ENCODE measurements at regions not wholly inside any gene's neighbourhood (a gene's known extent, or its start where the extent isn't known, plus 50 kb on each side); places are given as distances from the start of the nearest gene placed in this dataset.

DNA sequence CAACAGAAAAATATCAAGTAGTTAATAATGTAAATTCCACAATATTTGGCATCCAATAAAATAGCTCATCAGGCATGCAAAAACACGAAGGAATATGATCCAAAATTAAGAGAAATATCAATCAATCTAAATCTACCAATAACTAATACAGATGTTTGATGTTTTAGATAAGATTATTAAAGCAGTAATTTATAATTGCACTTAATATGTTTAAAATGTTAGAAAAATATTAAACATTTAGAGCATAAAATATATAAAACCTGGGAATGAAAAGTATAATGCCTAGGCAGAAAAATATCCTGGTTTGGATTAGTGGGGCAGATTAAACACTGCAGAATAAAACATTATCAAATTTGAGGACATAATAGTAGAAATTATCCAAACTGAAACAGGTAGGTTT lies 879.9 kb downstream of the FAM181B start:
- FAIRE-seq (no peak), DNase-seq (ENCODE audit: low read depth, low spot score) (no peak), ATAC-seq (no peak)
- ChIA-PET RAD21 (ENCODE audit: unreplicated experiment) (no interaction called here), POLR2A (no interaction called here), CTCF (no interaction called here), SMC1A (ENCODE audit: uncharacterized antibody, unreplicated experiment) (no interaction called here)
- no peaks in the 10 kb centered on the region for H4K20me1 ChIP-seq (ENCODE audit: control insufficient read depth, insufficient read depth)
- intact Hi-C loops (cut with micrococcal nuclease; ENCODE audit: unreplicated experiment) (no loop called here), in situ Hi-C loops (cut with MboI) (no loop called here)
- H3K36me3 ChIP-seq (ENCODE audit: control insufficient read depth in 2 of 2, insufficient read depth in 2 of 2, low read length in 1 of 2), result no peaks in the 10 kb centered on the region
- no peaks in the 10 kb centered on the region for H3K79me2 ChIP-seq (ENCODE audit: control insufficient read depth, insufficient read depth, low read length)
- no peaks in the 10 kb centered on the region for H3K9me3 ChIP-seq (replicated peaks; ENCODE audit: control insufficient read depth, insufficient read depth, low read length)
- no peak overlapping the region for H2AFZ ChIP-seq (ENCODE audit: control insufficient read depth, low read depth, low read length)
- no peak overlapping the region for H3K4me2 ChIP-seq (ENCODE audit: control insufficient read depth, insufficient read depth)
- H3K27ac ChIP-seq (ENCODE audit: control insufficient read depth, insufficient read depth), result no peak overlapping the region
- H3K4me1 ChIP-seq (ENCODE audit: control insufficient read depth, insufficient read depth, low read length), result no peaks in the 10 kb centered on the region
- TF ChIP-seq, protein P1, sequence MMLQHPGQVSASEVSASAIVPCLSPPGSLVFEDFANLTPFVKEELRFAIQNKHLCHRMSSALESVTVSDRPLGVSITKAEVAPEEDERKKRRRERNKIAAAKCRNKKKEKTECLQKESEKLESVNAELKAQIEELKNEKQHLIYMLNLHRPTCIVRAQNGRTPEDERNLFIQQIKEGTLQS (IDR thresholded peaks at IDR 0.05; ENCODE audit: borderline replicate concordance, extremely low read depth, low read depth, low read length), result no peak
- TF ChIP-seq PAX5 (IDR thresholded peaks at IDR 0.05; ENCODE audit: borderline replicate concordance, low read depth, low read length), result no peak
- no peak for TF ChIP-seq FOXK2 (IDR thresholded peaks at IDR 0.05)
- TF ChIP-seq TCF12 (IDR thresholded peaks at IDR 0.05; ENCODE audit: low read depth, low read length), result no peak
- TF ChIP-seq, protein P2, sequence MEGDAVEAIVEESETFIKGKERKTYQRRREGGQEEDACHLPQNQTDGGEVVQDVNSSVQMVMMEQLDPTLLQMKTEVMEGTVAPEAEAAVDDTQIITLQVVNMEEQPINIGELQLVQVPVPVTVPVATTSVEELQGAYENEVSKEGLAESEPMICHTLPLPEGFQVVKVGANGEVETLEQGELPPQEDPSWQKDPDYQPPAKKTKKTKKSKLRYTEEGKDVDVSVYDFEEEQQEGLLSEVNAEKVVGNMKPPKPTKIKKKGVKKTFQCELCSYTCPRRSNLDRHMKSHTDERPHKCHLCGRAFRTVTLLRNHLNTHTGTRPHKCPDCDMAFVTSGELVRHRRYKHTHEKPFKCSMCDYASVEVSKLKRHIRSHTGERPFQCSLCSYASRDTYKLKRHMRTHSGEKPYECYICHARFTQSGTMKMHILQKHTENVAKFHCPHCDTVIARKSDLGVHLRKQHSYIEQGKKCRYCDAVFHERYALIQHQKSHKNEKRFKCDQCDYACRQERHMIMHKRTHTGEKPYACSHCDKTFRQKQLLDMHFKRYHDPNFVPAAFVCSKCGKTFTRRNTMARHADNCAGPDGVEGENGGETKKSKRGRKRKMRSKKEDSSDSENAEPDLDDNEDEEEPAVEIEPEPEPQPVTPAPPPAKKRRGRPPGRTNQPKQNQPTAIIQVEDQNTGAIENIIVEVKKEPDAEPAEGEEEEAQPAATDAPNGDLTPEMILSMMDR (IDR thresholded peaks at IDR 0.05 in 2 of 3, conservative IDR thresholded peaks at IDR 0.05 in 1 of 3; ENCODE audit: control insufficient read depth in 2 of 3, extremely low read depth in 1 of 3, insufficient read depth in 1 of 3, low read depth in 3 of 3, low read length in 3 of 3), result no peak
- TF ChIP-seq TARDBP (IDR thresholded peaks at IDR 0.05; ENCODE audit: borderline replicate concordance), result no peak
- TF ChIP-seq, protein P3, sequence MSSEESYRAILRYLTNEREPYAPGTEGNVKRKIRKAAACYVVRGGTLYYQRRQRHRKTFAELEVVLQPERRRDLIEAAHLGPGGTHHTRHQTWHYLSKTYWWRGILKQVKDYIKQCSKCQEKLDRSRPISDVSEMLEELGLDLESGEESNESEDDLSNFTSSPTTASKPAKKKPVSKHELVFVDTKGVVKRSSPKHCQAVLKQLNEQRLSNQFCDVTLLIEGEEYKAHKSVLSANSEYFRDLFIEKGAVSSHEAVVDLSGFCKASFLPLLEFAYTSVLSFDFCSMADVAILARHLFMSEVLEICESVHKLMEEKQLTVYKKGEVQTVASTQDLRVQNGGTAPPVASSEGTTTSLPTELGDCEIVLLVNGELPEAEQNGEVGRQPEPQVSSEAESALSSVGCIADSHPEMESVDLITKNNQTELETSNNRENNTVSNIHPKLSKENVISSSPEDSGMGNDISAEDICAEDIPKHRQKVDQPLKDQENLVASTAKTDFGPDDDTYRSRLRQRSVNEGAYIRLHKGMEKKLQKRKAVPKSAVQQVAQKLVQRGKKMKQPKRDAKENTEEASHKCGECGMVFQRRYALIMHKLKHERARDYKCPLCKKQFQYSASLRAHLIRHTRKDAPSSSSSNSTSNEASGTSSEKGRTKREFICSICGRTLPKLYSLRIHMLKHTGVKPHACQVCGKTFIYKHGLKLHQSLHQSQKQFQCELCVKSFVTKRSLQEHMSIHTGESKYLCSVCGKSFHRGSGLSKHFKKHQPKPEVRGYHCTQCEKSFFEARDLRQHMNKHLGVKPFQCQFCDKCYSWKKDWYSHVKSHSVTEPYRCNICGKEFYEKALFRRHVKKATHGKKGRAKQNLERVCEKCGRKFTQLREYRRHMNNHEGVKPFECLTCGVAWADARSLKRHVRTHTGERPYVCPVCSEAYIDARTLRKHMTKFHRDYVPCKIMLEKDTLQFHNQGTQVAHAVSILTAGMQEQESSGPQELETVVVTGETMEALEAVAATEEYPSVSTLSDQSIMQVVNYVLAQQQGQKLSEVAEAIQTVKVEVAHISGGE (CRISPR knock-in tag; IDR thresholded peaks at IDR 0.05), result no peak
- TF ChIP-seq IKZF1 (conservative IDR thresholded peaks at IDR 0.05), result no peak
- no peak for TF ChIP-seq ZNF384 (IDR thresholded peaks at IDR 0.05; ENCODE audit: borderline replicate concordance, low read depth, low read length)
- no peak for TF ChIP-seq KAT2A (conservative IDR thresholded peaks at IDR 0.05; ENCODE audit: control insufficient read depth, low read depth, low read length)
- TF ChIP-seq LARP7 (IDR thresholded peaks at IDR 0.05), result no peak
- no TSS peak for BruUV-seq (replicated peaks)
- 0% methylated on average over 1 of the region's 1 CpG for WGBS (ENCODE audit: insufficient coverage, insufficient replicate concordance, low lambda C conversion rate, missing lambda C conversion rate)
- no peak overlapping the region for H3K9ac ChIP-seq (ENCODE audit: control insufficient read depth, insufficient read depth, low read length)
- no peaks in the 10 kb centered on the region for H3K27me3 ChIP-seq (replicated peaks in 1 of 2; ENCODE audit: control insufficient read depth in 2 of 2, insufficient read depth in 2 of 2, low read length in 1 of 2)
- no peak overlapping the region for H3K4me3 ChIP-seq
